HCT116 (cell line): ENCODE measurements at regions not wholly inside any gene's neighbourhood (a gene's known extent, or its start where the extent isn't known, plus 50 kb on each side); places are given as distances from the start of the nearest gene placed in this dataset.

Source experiments
- ATAC-seq: fragments of 200-7000 bp; cut with Tn5 transposase; 2 replicates; pipeline ENCODE4 v1.9.1; 2020; ENCODE audit warnings: mild to moderate bottlenecking, moderate library complexity
- BruUV-seq: library from RNA; stranded (reverse); fragments of 400-500 nt; replicated peaks from 2 replicates; lab custom pipeline; 2021; lab: Mats Ljungman, UMichigan
- CTCF ChIA-PET: fragments of 300-600 bp; sonication (Branson Sonifier 250); formaldehyde crosslinking; loops from one replicate; lab custom pipeline; 2021; ENCODE audit warnings: antibody characterized with exemption; lab: Charles Lee
- POLR2A ChIA-PET: fragments of 300-600, 350-600 bp; sonication (Branson Sonifier 250); formaldehyde crosslinking; loops from one replicate; lab custom pipeline; 2021; ENCODE audit warnings: antibody characterized with exemption; lab: Charles Lee
- RAD21 ChIA-PET, 2 experiments: fragments of 300-600 bp; sonication (Branson Sonifier 250); formaldehyde crosslinking; loops; one replicate each; lab custom pipeline; 2023; ENCODE audit warnings: low total read pairs in 2 of 2; ENCODE audit not compliant: uncharacterized antibody in 2 of 2, unreplicated experiment in 2 of 2, low non-redundant PET in 1 of 2; lab: Charles Lee
- DNase-seq: peaks from one replicate; pipeline ENCODE4 v3.0.0-alpha.2; 2010; ENCODE audit warnings: low read depth, low spot score
- H2AFZ ChIP-seq: fragments of 200-600 bp; shearing (Covaris generic), sonication (generic); 2 replicates; pipeline ENCODE4 v1.6.1; 2017; ENCODE audit warnings: low read depth, mixed run types, mixed read lengths, antibody characterized with exemption, low read length; ENCODE audit not compliant: poor library complexity, severe bottlenecking
- H3K27ac ChIP-seq: 2 replicates; pipeline ENCODE4 v1.5.1; 2012; ENCODE audit warnings: low read depth, low read length
- H3K27me3 ChIP-seq: fragments of 200-600 bp; sonication (generic); 2 replicates; pipeline ENCODE4 v1.6.1; 2016; ENCODE audit warnings: mixed run types, low read length, mixed read lengths; ENCODE audit not compliant: insufficient read depth
- H3K36me3 ChIP-seq, 2 experiments: fragments of 200-500 bp in 1 of 2; fragments of 200-600 bp in 1 of 2; sonication (Bioruptor generic) in 1 of 2; sonication (generic) in 1 of 2; 2 replicates each; pipeline versions ENCODE4 v1.5.1 to v1.6.1; 2014 to 2016; ENCODE audit warnings: low read length in 2 of 2, inconsistent platforms in 1 of 2, mixed read lengths in 1 of 2, mixed run types in 1 of 2; ENCODE audit not compliant: insufficient read depth in 2 of 2, control insufficient read depth in 1 of 2
- H3K4me1 ChIP-seq, 2 experiments: fragments of 200-600 bp in 1 of 2; sonication (generic) in 1 of 2; 2 replicates each; pipeline versions ENCODE4 v1.5.1 to v1.6.1; 2012 to 2017; ENCODE audit warnings: low read length in 2 of 2, inconsistent platforms in 1 of 2, mild to moderate bottlenecking in 1 of 2, mixed read lengths in 1 of 2, mixed run types in 1 of 2, moderate library complexity in 1 of 2; ENCODE audit not compliant: insufficient read depth in 2 of 2, control insufficient read depth in 1 of 2
- H3K4me2 ChIP-seq: fragments of 200-600 bp; sonication (generic); 2 replicates; pipeline ENCODE4 v1.6.1; 2017; ENCODE audit warnings: mixed run types, low read length, mixed read lengths
- H3K4me3 ChIP-seq, 2 experiments: fragments of 200-600 bp in 1 of 2; sonication (generic) in 1 of 2; replicated peaks in 1 of 2; 2 replicates each; pipeline ENCODE4 v1.5.1; 2011 to 2016; ENCODE audit warnings: low read length in 2 of 2, control low read depth in 1 of 2, low read depth in 1 of 2, mild to moderate bottlenecking in 1 of 2, mixed read lengths in 1 of 2, mixed run types in 1 of 2
- H3K79me2 ChIP-seq: fragments of 200-600 bp; sonication (generic); 2 replicates; pipeline ENCODE4 v1.6.1; 2017; ENCODE audit warnings: mild to moderate bottlenecking, mixed run types, low read length, moderate library complexity, mixed read lengths; ENCODE audit not compliant: insufficient read depth
- H3K9ac ChIP-seq: fragments of 200-600 bp; sonication (generic); 2 replicates; pipeline ENCODE4 v1.6.1; 2016; ENCODE audit warnings: low read length, mixed read lengths
- H3K9me2 ChIP-seq: fragments of 200-600 bp; sonication (generic), shearing (Covaris generic); 2 replicates; pipeline ENCODE4 v1.6.1; 2017; ENCODE audit warnings: mixed run types, mild to moderate bottlenecking, moderate library complexity; ENCODE audit not compliant: insufficient read depth
- H3K9me3 ChIP-seq, 2 experiments: fragments of 200-500 bp in 1 of 2; fragments of 200-600 bp in 1 of 2; sonication (Bioruptor generic) in 1 of 2; sonication (generic) in 1 of 2; 2 replicates each; pipeline ENCODE4 v1.6.1; 2014 to 2017; ENCODE audit warnings: low read length in 2 of 2, mixed read lengths in 2 of 2, inconsistent platforms in 1 of 2, low read depth in 1 of 2, mild to moderate bottlenecking in 1 of 2, mixed run types in 1 of 2, moderate library complexity in 1 of 2; ENCODE audit not compliant: control insufficient read depth in 1 of 2, insufficient read depth in 1 of 2
- H4K20me1 ChIP-seq: fragments of 200-600 bp; sonication (generic), shearing (Covaris generic); 2 replicates; pipeline ENCODE4 v1.6.1; 2017; ENCODE audit warnings: mixed run types, mild to moderate bottlenecking, moderate library complexity; ENCODE audit not compliant: insufficient read depth
- CEBPB ChIP-seq: IDR thresholded peaks from 2 replicates; pipeline ENCODE4 v1.6.1; 2012; ENCODE audit warnings: low read depth
- EGR1 ChIP-seq: IDR thresholded peaks from 2 replicates; pipeline ENCODE4 v1.6.1; 2012; ENCODE audit warnings: low read depth
- EZH2phosphoT487 ChIP-seq: fragments of 200-600 bp; IDR thresholded peaks from 2 replicates; pipeline ENCODE4 v1.6.1; 2018; ENCODE audit warnings: antibody characterized with exemption, borderline replicate concordance
- FOSL1 ChIP-seq: IDR thresholded peaks from 2 replicates; pipeline ENCODE4 v1.6.1; 2012; ENCODE audit warnings: low read depth
- MAX ChIP-seq: IDR thresholded peaks from 2 replicates; pipeline ENCODE4 v1.6.1; 2012
- RAD21 ChIP-seq: IDR thresholded peaks from 2 replicates; pipeline ENCODE4 v1.6.1; 2012; ENCODE audit warnings: low read depth, mild to moderate bottlenecking
- REST ChIP-seq: IDR thresholded peaks from 2 replicates; pipeline ENCODE4 v1.6.1; 2012; ENCODE audit warnings: low read depth
- SIN3A ChIP-seq: IDR thresholded peaks from 2 replicates; pipeline ENCODE4 v1.6.1; 2012; ENCODE audit warnings: low read depth
- SP1 ChIP-seq: IDR thresholded peaks from 2 replicates; pipeline ENCODE4 v1.6.1; 2012; ENCODE audit warnings: low read depth
- SRF ChIP-seq: IDR thresholded peaks from 2 replicates; pipeline ENCODE4 v1.6.1; 2012; ENCODE audit warnings: low read depth
- YY1 ChIP-seq: IDR thresholded peaks from 2 replicates; pipeline ENCODE4 v1.6.1; 2011; ENCODE audit warnings: low read length, low read depth, moderate library complexity, mild to moderate bottlenecking; ENCODE audit not compliant: insufficient replicate concordance; ENCODE audit errors: extremely low read depth
- ZFX ChIP-seq: fragments of 450-650 bp; IDR thresholded peaks from 2 replicates; pipeline ENCODE4 v1.6.1; 2017
- ZNF274 ChIP-seq: fragments of 200-500 bp; sonication (Bioruptor generic); IDR thresholded peaks from 2 replicates; pipeline ENCODE4 v1.6.1; 2014; ENCODE audit warnings: mild to moderate bottlenecking, low read depth, low read length, inconsistent platforms
- intact Hi-C: fragments of 100-400 bp; cut with micrococcal nuclease; formaldehyde crosslinking; loops from 2 replicates; pipeline ENCODE4 v1.10.0; 2022

DNA sequence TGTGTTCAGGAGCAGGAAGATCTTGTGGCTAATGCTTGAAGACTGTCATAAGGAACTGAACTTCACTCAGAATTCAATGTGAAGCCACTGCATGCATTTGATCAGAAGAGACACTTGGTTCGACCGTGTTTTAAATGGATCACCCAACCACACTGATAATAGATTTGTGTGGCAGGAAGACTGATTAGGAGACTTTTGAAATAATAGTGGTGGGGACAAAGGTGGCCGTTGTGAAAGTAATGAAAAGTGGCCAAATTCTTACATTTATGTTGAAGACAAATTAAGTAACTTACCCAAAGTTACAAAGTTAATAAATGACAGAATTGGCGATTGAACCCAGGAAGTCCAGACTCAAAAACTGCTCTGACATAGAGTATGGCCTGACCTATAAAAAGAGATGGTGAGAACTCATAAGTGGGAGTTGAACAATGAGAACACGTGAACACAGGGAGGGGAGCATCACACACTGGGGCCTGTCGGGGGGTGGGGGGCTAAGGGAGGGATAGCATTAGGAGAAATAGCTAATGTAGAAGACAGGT lies 286.9 kb upstream of the DNAJC19 start:
- Histone ChIP-seq H3K36me3 (no peaks in the 10 kb centered on the region), H3K27me3 (peaks cover 40% of the 10 kb centered on the region), H2AFZ (no peak overlapping the region), H3K79me2 (no peaks in the 10 kb centered on the region), H3K9ac (no peak overlapping the region), H3K4me1 (no peaks in the 10 kb centered on the region), H4K20me1 (0 out of 2 replicates have a peak, but pooled peaks cover 4% of the 10 kb centered on the region), H3K9me2 (no peaks in the 10 kb centered on the region), H3K4me2 (no peak overlapping the region), H3K9me3 (no peaks in the 10 kb centered on the region), H3K4me3 (no peak overlapping the region), H3K27ac (no peak overlapping the region)
- ChIA-PET POLR2A (no interaction called here), RAD21 (no interaction called here), CTCF (no interaction called here)
- TF ChIP-seq FOSL1 (no peak), RAD21 (no peak), REST (no peak), EZH2phosphoT487 (no peak), CEBPB (no peak), SP1 (no peak), YY1 (no peak), ZNF274 (no peak), SRF (no peak), EGR1 (no peak), SIN3A (no peak), ZFX (no peak), MAX (no peak)
- BruUV-seq = no TSS peak
- ATAC-seq (no peak), DNase-seq (no peak)
- intact Hi-C loops = loop anchor here (10.0 kb wide), 1 partner anchor 472 kb away; no protein-coding TSS in a partner anchor
